ENCODE measurements at regions not wholly inside any gene's neighbourhood (a gene's known extent, or its start where the extent isn't known, plus 50 kb on each side); places are given as distances from the start of the nearest gene placed in this dataset.

DNA sequence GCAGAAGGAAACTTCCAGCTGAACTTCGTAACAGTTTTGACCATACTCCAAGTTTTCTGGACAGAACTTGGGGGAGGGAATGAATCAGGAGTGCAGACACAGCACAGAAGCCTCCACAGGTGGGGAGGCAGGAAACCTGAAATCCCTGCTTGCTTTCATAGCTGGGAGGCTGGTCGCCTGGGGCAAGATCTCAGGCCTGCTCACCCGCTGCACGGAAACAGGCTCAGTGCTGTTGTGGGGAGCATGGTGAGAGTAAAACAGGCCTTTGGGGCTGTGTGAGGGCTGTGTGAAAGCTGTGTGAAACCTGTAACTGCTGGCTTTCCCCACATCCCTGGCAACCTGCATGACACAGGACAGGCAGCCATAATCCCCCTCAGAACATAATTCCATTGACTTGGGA, 85.2 kb upstream of the UFL1 start:
- TF ChIP-seq, protein P1, sequence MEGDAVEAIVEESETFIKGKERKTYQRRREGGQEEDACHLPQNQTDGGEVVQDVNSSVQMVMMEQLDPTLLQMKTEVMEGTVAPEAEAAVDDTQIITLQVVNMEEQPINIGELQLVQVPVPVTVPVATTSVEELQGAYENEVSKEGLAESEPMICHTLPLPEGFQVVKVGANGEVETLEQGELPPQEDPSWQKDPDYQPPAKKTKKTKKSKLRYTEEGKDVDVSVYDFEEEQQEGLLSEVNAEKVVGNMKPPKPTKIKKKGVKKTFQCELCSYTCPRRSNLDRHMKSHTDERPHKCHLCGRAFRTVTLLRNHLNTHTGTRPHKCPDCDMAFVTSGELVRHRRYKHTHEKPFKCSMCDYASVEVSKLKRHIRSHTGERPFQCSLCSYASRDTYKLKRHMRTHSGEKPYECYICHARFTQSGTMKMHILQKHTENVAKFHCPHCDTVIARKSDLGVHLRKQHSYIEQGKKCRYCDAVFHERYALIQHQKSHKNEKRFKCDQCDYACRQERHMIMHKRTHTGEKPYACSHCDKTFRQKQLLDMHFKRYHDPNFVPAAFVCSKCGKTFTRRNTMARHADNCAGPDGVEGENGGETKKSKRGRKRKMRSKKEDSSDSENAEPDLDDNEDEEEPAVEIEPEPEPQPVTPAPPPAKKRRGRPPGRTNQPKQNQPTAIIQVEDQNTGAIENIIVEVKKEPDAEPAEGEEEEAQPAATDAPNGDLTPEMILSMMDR (IDR thresholded peaks at IDR 0.05; ENCODE audit: low read depth, low read length, missing input control) = no peak
- TF ChIP-seq RXRA (IDR thresholded peaks at IDR 0.05) (no peak), GABPA (IDR thresholded peaks at IDR 0.05 in 1 of 2, conservative IDR thresholded peaks at IDR 0.05 in 1 of 2) (no peak), TAF1 (conservative IDR thresholded peaks at IDR 0.05) (no peak), SP1 (IDR thresholded peaks at IDR 0.05) (no peak)
- TF ChIP-seq, protein P2, sequence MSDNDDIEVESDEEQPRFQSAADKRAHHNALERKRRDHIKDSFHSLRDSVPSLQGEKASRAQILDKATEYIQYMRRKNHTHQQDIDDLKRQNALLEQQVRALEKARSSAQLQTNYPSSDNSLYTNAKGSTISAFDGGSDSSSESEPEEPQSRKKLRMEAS (IDR thresholded peaks at IDR 0.05) = no peak
